ENCODE measurements at regions not wholly inside any gene's neighbourhood (a gene's known extent, or its start where the extent isn't known, plus 50 kb on each side); places are given as distances from the start of the nearest gene placed in this dataset.

- peak overlapping the region; percentile 34 for H3K4me3 ChIP-seq (ENCODE audit: low read length)
- DNase-seq (ENCODE audit: low read depth), result peak; percentile 79
Measured at GRCh38 chr7:94087664-94088352, 83.7 kb upstream of the BET1 start.

GRCh38 chr7:94088560-94088959 is 84.4 kb upstream of the BET1 start:
- TF ChIP-seq CTCF (conservative IDR thresholded peaks at IDR 0.05; ENCODE audit: low read length), result no peak
- DNase-seq (ENCODE audit: low read depth), result peak; percentile 24
- H3K4me3 ChIP-seq (ENCODE audit: low read length), result no peak overlapping the region

More at GRCh38 chr7:94087664-94088352, 83.7 kb upstream of the BET1 start:
- TF ChIP-seq CTCF (conservative IDR thresholded peaks at IDR 0.05; ENCODE audit: low read length), result peak; percentile 91

- no peak for DNase-seq (ENCODE audit: low read depth)
- no peak for TF ChIP-seq CTCF (conservative IDR thresholded peaks at IDR 0.05; ENCODE audit: low read length)
Measured at GRCh38 chr7:94089806-94090205, 85.7 kb upstream of the BET1 start.

GRCh38 chr7:94092980-94093379 is 88.8 kb upstream of the BET1 start:
- DNase-seq (ENCODE audit: low read depth), result no peak
- H3K4me3 ChIP-seq (ENCODE audit: low read length), result no peak overlapping the region
- TF ChIP-seq CTCF (conservative IDR thresholded peaks at IDR 0.05; ENCODE audit: low read length), result no peak

More at GRCh38 chr7:94089806-94090205, 85.7 kb upstream of the BET1 start:
- H3K4me3 ChIP-seq (ENCODE audit: low read length), result no peak overlapping the region

GRCh38 chr7:94094298-94094697 is 90.1 kb upstream of the BET1 start:
- H3K4me3 ChIP-seq (ENCODE audit: low read length), result no peak overlapping the region
- DNase-seq (ENCODE audit: low read depth), result no peak
- no peak for TF ChIP-seq CTCF (conservative IDR thresholded peaks at IDR 0.05; ENCODE audit: low read length)

- TF ChIP-seq CTCF (conservative IDR thresholded peaks at IDR 0.05; ENCODE audit: low read length), result no peak
- H3K4me3 ChIP-seq (ENCODE audit: low read length), result no peak overlapping the region
- no peak for DNase-seq (ENCODE audit: low read depth)
Measured at GRCh38 chr7:94095316-94096009, 91.3 kb upstream of the BET1 start.

- no peak overlapping the region for H3K4me3 ChIP-seq (ENCODE audit: low read length)
- no peak for DNase-seq (ENCODE audit: low read depth)
- no peak for TF ChIP-seq CTCF (conservative IDR thresholded peaks at IDR 0.05; ENCODE audit: low read length)
Measured at GRCh38 chr7:94099679-94100078, 95.5 kb upstream of the BET1 start.

All from AG10803 (cell line).